LNCaP clone FGC (cell line): ENCODE measurements at regions not wholly inside any gene's neighbourhood (a gene's known extent, or its start where the extent isn't known, plus 50 kb on each side); places are given as distances from the start of the nearest gene placed in this dataset.

Experiments used
- DNase-seq: peaks from one replicate; pipeline ENCODE4 v3.0.0-alpha.2; 2011; ENCODE audit warnings: low read depth
- H3K4me3 ChIP-seq: 2 replicates; pipeline ENCODE4 v1.5.1; 2011; ENCODE audit warnings: mild to moderate bottlenecking, low read depth, low read length, control low read depth
- TF ChIP-seq, protein P1 (sequence below): IDR thresholded peaks from 2 replicates; pipeline ENCODE4 v1.5.1; 2012; ENCODE audit warnings: mild to moderate bottlenecking; ENCODE audit not compliant: control insufficient read depth, insufficient read depth; ENCODE audit errors: extremely low read depth

DNA sequence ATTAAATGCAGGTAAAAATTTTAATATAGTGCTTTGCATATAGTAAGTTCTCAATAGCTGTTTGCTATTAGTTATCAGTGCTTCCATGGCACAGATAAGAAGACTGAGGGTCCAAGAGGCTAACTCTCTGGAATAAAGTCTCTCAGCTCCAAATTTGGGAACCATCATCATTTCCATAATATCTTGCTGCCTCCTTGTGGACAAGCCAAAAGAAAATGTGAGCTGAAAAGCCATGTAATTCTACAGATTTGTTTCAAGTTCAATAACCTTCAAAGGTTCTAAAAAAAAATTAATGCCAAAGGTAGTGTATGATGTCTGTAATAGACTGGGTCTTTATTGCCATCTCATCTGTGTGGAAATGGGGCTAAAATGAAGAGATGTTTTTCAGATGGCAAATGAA is 136.9 kb upstream of the VCX start:
- DNase-seq, result no peak
- TF ChIP-seq, protein P1, sequence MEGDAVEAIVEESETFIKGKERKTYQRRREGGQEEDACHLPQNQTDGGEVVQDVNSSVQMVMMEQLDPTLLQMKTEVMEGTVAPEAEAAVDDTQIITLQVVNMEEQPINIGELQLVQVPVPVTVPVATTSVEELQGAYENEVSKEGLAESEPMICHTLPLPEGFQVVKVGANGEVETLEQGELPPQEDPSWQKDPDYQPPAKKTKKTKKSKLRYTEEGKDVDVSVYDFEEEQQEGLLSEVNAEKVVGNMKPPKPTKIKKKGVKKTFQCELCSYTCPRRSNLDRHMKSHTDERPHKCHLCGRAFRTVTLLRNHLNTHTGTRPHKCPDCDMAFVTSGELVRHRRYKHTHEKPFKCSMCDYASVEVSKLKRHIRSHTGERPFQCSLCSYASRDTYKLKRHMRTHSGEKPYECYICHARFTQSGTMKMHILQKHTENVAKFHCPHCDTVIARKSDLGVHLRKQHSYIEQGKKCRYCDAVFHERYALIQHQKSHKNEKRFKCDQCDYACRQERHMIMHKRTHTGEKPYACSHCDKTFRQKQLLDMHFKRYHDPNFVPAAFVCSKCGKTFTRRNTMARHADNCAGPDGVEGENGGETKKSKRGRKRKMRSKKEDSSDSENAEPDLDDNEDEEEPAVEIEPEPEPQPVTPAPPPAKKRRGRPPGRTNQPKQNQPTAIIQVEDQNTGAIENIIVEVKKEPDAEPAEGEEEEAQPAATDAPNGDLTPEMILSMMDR, result peak; percentile 21; the same call in 1 of the 2 replicates
- no peak overlapping the region for H3K4me3 ChIP-seq

DNA sequence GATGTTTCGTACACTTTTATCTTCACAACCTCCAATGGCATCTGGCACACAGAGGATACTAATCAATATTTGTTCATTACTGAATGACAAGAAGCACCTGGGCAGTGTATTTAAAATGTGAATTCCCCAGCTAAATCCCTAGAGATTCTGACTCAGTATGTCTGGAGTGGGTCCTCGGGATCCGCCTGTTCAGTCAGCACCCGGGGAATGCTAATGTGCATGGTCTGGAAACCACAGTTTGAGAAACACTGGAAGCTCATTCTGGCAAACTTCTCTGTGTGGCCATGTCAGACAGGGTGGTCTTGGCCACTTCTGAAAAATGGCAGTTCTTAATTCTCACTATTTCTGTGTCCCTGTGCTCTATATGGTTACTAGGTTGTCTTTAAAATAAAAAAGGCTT is 138.8 kb upstream of the VCX start:
- TF ChIP-seq, protein P1, result no peak
- DNase-seq, result no peak
- no peak overlapping the region for H3K4me3 ChIP-seq

DNA sequence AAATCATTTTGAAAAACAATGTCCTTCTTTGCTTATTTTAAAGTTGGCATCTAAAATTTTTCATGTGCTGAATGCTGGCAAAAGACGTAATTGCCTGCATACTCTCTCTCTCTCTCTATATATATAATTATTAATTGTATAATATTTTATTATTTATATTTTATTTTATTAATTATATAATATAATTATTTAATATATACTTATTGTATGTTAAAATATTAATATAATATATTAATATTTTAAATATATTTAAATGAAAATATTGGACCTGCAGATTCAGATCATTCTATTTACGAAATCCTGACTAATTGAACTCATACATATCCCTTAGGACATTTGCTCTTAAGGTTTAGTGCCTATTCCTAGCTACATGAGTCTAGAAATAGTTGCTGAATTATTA is 144.7 kb upstream of the VCX start:
- TF ChIP-seq, protein P1, result no peak
- H3K4me3 ChIP-seq, result no peak overlapping the region
- no peak for DNase-seq

DNA sequence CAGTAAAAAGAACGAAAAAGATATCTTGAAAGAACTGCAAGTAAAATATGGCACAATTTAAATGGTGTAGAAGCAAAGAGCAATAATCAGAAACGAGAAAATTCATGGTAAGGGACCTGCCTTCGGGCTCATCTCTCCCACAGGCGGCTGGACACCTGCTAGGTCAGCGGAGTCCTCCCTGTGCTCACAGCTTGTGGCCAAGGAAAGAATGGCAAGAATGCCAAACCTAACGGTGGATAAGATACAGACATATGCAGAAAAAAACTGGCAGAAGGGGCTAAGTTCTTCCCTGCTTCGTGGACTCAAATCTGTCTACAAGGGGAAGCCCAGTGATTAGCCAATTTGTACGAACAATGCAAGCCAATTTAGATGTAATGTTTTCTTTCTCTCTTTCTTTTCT is 152.1 kb upstream of the VCX start:
- H3K4me3 ChIP-seq, result no peak overlapping the region
- no peak for DNase-seq
- TF ChIP-seq, protein P1, result no peak

DNA sequence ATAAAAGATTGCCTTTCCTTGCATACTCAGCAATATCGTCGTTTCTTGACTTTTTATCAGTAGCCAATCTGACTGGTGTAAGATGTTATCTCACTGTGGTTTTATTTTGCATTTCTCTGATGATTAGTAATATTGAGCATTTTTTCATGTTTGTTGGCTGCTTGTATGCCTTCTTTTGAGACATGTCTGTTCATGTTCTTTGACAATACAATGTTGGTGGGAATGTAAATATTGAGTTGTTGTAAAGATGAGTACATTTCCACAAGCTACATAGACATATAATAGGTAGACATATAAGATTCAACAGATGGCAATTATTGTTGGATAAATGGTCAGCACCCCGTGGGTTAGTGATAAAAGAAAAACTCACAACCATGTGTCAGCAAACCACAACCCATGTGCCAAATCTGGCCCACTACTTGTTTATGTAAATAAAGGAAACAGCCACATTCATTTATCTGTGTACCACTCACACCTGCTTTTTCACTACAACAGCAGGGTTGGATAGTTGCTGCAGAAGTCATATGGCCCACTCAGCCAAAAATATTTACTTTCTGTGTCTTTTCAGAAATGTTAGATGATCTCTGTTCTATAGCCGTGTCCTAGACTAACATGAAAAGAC is 153.1 kb upstream of the VCX start:
- no peak overlapping the region for H3K4me3 ChIP-seq
- no peak for DNase-seq
- TF ChIP-seq, protein P1, result no peak

DNA sequence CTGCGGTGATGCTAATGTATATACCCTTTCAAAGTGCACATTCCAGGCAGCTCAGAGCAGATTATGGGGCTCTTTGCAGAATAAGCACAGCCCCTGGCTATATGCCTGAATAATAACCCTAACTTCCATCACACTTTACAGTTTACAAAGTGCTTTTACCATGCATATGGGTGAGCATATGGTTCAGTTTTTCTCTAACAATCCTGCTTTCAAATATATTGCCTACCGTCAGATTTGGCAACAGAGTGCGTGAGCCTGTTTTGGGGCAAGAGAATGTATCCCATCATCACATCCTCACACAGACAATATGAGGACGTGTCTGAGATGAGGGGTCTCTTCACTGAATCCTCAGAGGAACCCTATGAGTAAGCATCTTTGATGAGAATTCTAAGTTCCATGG is 162.8 kb upstream of the VCX start:
- no peak for DNase-seq
- TF ChIP-seq, protein P1, result no peak
- no peak overlapping the region for H3K4me3 ChIP-seq

DNA sequence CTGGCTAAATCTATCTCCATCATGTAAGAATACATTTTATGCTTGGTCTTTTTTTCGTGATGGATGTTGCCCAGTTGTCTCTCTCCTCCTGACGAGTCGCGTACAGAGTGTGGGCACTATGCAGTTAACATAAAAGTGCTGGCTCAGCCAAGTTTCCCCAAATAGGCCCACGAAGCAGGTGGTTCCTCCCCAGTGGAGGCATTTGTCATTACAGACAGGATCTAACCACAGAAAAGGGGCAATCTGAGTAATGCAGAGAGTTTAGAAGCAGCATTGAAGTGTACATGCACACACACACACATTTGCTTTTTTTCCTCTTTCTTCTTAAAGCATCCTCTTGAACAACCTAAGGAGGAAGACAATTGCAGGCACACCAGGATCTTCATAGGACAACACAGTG is 188.7 kb upstream of the VCX start:
- no peak overlapping the region for H3K4me3 ChIP-seq
- TF ChIP-seq, protein P1, result no peak
- DNase-seq, result no peak
